GM19452 (cell line): ENCODE measurements at regions not wholly inside any gene's neighbourhood (a gene's known extent, or its start where the extent isn't known, plus 50 kb on each side); places are given as distances from the start of the nearest gene placed in this dataset.

Experiments
- ATAC-seq: cut with Tn5 transposase; IDR thresholded peaks from one replicate; pipeline ENCODE4 v1.9.1; 2021; ENCODE audit not compliant: unreplicated experiment

GRCh38 chrY:8656101-8656500, 681.2 kb upstream of the TSPY4 start:
- no peak for ATAC-seq

GRCh38 chrY:8656515-8656914, 680.7 kb upstream of the TSPY4 start:
- no peak for ATAC-seq

GRCh38 chrY:8659721-8660120, 677.5 kb upstream of the TSPY4 start:
- no peak for ATAC-seq

- ATAC-seq, result no peak
These were observed 663.4 kb upstream of the TSPY4 start for GRCh38 chrY:8673896-8674295.

GRCh38 chrY:8677336-8677935, 659.8 kb upstream of the TSPY4 start:
- ATAC-seq, result no peak

GRCh38 chrY:8687154-8687553, 650.1 kb upstream of the TSPY4 start:
- no peak for ATAC-seq

GRCh38 chrY:8690901-8691685, 646.2 kb upstream of the TSPY4 start:
- ATAC-seq, result no peak

GRCh38 chrY:8698571-8698970, 638.7 kb upstream of the TSPY4 start:
- no peak for ATAC-seq

GRCh38 chrY:8705636-8706300, 631.5 kb upstream of the TSPY4 start:
- ATAC-seq, result no peak

- no peak for ATAC-seq
These were observed 625.0 kb upstream of the TSPY4 start for GRCh38 chrY:8712296-8712695.

GRCh38 chrY:8715226-8715625, 622.0 kb upstream of the TSPY4 start:
- no peak for ATAC-seq

- ATAC-seq, result no peak
These were observed 610.6 kb upstream of the TSPY4 start for GRCh38 chrY:8726616-8727015.

GRCh38 chrY:8729971-8730370, 607.3 kb upstream of the TSPY4 start:
- no peak for ATAC-seq

- no peak for ATAC-seq
These were observed 595.8 kb upstream of the TSPY4 start for GRCh38 chrY:8741343-8742069.

GRCh38 chrY:8764184-8764583, 573.1 kb upstream of the TSPY4 start:
- no peak for ATAC-seq

- ATAC-seq, result no peak
These were observed 555.9 kb upstream of the TSPY4 start for GRCh38 chrY:8781184-8781890.

GRCh38 chrY:8794561-8794960, 542.7 kb upstream of the TSPY4 start:
- ATAC-seq, result no peak

GRCh38 chrY:8804317-8804716, 532.9 kb upstream of the TSPY4 start:
- ATAC-seq, result no peak

GRCh38 chrY:8807648-8808408, 529.4 kb upstream of the TSPY4 start:
- ATAC-seq, result no peak

- no peak for ATAC-seq
These were observed 528.7 kb upstream of the TSPY4 start for GRCh38 chrY:8808611-8809010.
